ENCODE measurements at regions not wholly inside any gene's neighbourhood (a gene's known extent, or its start where the extent isn't known, plus 50 kb on each side); places are given as distances from the start of the nearest gene placed in this dataset.

DNA sequence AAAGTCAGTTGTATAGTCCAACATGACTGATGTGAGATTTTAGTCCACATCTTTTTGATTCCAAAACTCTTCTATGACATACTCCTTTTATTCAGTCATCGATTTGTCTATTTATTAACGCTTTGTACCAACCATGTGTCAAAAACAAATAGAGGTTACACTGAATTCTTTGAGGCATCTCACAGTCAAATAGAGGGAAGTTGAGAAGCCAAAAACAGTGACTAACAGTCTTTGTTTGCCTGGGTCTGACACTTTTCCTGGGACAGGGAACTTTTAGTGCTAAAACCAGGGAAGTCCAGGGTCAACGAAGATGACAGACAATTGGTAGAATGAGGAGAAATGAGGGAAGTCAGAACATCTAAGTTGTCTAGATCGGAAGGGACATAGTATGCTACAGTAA is 169.9 kb upstream of the HS3ST1 start:
- TF ChIP-seq, protein P1, sequence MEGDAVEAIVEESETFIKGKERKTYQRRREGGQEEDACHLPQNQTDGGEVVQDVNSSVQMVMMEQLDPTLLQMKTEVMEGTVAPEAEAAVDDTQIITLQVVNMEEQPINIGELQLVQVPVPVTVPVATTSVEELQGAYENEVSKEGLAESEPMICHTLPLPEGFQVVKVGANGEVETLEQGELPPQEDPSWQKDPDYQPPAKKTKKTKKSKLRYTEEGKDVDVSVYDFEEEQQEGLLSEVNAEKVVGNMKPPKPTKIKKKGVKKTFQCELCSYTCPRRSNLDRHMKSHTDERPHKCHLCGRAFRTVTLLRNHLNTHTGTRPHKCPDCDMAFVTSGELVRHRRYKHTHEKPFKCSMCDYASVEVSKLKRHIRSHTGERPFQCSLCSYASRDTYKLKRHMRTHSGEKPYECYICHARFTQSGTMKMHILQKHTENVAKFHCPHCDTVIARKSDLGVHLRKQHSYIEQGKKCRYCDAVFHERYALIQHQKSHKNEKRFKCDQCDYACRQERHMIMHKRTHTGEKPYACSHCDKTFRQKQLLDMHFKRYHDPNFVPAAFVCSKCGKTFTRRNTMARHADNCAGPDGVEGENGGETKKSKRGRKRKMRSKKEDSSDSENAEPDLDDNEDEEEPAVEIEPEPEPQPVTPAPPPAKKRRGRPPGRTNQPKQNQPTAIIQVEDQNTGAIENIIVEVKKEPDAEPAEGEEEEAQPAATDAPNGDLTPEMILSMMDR (IDR thresholded peaks at IDR 0.05): no peak
- TF ChIP-seq POLR2A (IDR thresholded peaks at IDR 0.05) (no peak), POLR2AphosphoS5 (IDR thresholded peaks at IDR 0.05) (no peak), EP300 (IDR thresholded peaks at IDR 0.05) (no peak)
